Renal pelvis (tissue), 1 donor: ENCODE measurements at regions not wholly inside any gene's neighbourhood (a gene's known extent, or its start where the extent isn't known, plus 50 kb on each side); places are given as distances from the start of the nearest gene placed in this dataset.
"Not testable (repeated sequence)": the region's sequence is repeated elsewhere in the genome, so short reads cannot be mapped to it uniquely, and the experiment has no call there.

Experiments
- DNase-seq: peaks from one replicate; pipeline ENCODE4 v3.0.0-alpha.2; 2013

DNA sequence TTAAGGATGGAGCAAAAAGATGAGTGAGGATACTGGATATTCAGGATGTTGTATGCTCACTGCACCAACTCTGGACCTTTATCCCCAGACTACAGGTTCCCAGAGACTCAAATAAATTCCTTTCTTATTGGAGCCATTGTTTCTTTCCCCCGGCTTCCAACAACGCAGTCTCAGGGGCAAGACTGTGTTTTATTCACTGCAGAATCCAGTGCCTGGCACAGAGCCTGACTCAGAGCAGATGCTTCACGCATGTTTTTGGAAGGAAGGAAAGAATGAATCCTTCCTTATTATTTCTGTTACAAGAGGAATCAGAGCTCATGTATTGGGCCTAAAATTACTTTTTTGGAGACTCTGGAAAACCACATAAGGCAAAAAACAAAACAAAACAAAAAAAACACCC is 96.0 kb upstream of the VGLL4 start:
- DNase-seq, result no peak

DNA sequence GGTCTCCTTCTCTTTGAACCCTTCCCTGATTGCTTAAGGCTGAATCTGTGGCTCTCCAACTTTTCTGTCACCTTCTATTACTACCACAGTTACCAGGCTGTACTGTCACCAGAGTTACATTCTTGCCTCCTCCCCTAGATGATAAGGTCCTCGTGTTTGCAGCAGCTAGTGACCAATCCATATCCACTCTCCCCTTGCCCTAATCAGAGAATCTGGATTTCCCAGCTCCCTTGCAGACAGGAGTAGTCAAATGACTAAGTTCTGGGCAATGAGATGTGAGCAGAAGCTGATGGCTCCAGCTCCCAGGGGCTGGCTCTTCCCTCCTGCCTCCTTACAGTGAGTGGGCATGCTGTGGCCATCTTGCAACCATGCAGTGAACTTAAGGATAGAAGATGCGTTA is 95.4 kb upstream of the VGLL4 start:
- no peak for DNase-seq

DNA sequence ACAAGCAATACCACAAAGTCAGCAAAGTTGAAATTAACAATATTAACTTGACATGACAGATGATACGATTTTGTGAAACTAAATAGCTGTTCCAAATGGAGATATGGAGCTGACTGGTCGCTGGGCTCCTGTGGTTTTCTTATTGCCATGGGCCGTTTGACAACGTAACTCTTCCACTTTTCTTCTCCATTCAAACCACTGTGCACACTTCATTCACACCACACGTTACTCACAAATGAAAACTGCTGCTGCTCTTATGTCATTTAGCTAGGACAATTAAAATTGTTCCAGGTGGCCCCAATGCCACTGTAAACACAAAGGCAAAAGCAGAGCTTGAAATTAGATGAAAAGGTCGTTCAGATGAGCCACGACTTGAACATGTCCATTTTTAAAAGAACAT is 94.0 kb upstream of the VGLL4 start:
- DNase-seq, result no peak

DNA sequence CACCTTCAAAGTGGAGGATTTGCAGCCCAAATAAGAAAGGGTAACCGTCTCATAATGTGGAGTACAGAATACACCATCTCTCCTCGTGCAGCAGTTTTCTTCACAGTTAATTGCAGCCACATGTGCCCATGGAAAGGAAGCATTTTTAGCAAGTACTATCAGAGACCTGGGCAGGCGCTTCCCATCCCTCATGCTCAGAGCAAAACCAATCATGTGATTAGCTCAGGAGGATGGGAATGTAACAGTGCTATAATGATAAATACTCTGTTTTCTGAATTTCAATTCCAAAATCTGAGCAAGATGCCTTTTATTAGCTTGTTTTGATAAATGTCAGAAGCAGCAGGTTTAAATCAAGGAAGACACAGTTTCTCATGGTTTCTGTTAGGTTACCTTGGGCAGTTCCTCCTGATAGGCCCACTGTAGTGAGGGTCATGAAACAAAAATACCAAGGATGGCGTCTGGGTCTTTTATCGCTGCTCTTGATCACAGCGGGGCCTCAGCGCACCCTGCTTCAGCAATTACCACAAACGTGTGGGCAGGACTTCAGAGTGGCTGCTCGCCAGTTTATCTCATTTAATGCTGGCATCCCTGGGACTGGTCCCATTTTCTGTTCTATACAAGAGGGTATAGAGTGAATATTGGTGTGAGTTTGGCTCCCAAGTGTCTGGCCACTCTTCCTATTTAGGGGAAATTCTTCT is 92.6 kb upstream of the VGLL4 start:
- no peak for DNase-seq

DNA sequence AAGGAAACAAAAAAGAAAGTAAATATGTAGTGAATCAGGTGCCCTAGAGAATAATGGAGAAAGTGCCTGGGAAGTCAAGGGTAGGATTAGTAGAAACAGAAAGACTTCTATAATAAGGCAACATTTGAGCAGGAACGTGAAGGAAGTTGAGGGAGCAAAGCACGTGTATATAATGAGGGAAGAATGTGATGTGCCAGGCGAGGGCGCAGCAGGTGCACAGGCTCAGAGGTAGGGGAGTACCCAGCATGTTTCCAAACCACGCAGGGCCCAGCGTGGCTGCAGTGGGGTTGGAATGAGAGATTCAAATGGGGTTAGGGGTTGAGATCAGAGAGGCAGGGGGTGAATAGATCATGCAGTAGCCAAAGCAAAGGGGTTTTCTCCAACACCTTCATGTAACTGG is 91.9 kb upstream of the VGLL4 start:
- DNase-seq, result no peak

DNA sequence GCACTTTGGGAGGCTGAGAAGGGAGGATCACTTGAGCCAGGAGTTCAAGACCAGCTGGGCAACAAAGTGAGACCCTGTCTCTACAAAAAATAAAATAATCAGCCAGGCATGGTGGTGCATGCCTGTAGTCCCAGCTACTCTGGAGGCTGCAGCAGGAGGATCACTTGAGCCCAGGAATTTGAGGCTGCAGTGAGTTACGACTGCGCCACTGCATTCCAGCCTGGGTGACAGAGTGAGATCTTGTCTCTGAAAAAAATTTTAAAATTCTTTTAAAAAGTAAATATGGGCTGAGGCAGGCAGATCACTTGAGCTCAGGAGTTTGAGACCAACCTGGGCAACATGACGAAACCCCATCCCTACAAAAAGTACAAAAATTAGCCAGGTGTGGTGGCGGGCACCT is 91.4 kb upstream of the VGLL4 start:
- DNase-seq, result not testable (repeated sequence)

DNA sequence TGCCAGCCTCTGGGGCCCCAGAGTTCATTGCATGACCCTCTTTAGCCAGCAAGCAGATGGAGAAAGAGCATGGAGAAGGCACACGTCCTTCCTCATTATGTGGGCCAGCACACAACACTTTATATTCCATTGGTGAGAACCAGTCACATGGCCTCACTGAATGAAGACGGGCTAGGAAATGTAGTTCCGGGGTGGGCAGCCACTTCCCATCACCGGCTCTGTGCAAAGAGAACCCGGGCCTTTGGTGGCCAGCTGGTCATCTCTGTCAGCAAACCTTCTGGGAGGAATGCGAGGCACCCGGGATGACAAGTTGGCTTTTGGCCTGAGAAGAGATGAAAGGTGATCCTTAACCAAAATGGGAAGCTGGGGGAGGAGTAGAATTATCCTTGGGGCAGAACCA is 90.2 kb upstream of the VGLL4 start:
- no peak for DNase-seq

DNA sequence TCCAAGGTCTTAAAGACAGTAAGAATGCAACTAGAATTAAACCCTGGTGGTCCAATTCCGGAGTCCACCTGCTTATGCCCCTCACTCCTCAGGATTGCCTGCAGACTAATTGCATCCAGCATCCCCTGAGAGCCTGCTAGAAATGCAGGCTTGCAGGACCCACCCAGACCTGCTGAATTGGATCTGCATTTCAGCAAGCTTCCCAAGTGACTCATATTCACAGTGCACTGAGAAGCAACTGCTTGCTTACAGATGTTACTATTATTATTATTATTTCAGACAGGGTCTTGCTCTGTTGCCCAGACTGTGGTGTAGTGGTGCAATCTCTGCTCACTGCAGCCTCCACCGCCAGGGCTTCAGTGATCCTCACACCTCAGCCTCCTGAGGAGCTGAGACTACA is 83.5 kb upstream of the VGLL4 start:
- no peak for DNase-seq

DNA sequence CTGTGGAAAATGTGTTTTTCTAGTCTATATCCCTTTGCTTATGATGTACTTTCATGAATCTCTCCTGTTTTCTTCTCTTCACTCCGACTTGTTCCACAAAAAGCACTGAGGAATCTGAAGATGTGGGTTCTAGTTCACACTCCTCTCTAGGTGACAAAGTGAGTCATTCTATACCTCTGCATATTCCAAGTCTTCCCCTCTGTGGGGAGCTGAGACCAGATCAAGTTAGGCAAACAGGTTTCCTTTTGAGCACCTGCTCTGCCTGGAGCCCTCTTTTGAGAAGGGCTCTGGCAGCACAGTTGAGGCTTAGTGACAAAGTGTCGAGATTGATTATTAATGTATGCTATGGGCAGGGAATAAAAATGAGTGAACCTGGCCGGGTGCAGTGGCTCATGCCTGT is 82.4 kb upstream of the VGLL4 start:
- DNase-seq, result no peak

DNA sequence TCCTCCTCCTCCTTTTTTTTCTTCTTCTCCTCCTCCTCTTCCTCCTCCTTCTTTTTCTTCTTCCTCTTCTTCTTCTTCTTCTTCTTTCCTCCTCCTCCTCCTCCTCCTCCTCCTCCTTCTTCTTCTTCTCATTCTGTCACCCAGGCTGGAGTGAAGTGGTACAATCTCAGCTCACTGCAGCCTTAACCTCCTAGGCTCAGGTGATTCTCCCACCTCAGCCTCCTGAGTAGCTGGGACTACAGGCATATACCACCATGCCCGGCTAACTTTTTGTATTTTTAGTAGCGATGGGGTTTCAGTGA is 81.6 kb upstream of the VGLL4 start:
- DNase-seq, result not testable (repeated sequence)

DNA sequence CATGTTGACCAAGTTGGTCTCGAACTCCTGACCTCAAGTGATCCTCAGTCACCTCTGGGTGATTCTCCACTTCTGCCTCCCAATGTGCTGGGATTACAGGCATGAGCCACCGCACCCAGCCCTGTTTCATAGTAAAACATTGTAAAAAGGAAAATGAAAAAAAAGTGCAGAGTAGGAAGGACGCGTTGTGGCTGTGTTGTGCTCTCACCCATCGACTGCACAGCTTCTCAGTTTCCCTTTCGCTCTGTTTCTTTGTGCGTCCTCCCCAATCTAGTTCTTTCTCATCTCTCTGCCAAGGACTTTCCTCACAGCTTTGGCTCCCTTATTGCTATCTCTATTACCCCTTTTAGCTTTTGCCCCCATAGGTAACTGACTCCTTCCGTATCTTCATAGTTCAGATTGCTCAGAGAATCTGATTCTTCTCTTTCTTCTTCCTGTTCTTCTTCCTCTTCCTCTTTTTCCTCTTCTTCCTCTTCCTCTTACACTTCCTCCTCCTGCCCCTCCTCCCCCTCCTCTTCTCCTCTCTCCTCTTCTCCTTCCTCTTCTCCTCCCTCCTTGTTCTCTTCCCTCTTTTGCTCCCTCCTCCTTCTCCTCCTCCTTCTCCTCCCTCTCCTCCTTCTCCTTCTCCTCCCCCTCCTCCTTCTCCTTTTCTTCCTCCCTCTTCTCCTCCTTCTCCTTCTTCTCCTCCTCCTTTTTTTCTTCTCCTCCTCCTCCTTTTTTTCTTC is 81.1 kb upstream of the VGLL4 start:
- no peak for DNase-seq

DNA sequence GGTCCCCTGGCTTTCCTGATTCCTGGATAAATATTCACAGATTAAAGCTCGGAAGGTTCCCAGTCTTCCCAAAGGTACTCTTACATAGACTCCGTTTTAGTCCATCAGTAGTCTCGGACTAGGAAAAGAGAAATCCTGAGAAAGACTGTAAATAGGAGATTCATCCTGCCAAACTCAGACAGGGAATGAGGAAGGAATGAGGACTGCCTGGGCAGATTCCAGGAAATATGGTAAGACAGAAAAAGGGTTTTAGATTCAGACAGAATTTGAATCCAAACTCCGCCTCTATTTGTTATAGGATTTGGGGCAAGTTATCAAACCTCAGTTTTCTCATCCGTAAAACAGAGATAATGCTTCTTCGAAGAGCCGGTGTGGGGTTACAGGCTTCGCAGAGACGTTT is 77.8 kb upstream of the VGLL4 start:
- no peak for DNase-seq

DNA sequence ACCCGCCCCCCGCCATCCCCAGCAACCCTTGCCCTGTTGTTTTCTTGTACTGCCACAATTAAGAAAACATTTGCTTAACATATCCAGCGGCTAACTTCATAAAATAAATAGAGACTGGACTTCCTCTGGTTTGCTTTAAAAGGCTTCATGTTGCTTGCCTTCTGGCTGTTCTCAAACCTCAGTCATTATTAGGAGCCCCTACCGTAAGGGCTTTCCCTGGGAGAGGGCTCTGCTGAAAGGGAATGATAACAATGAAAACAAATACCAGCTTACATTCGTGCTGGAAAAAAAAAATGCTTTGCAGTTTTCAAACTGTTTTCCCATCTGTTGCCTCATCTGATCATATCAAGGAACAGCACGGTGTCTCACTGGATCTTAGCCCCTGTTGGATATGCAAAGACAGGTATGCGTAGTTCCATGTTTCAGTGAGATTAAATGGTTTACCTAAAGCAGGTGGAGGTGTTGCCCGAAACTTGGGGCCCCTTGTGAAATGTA is 77.2 kb upstream of the VGLL4 start:
- DNase-seq, result no peak

DNA sequence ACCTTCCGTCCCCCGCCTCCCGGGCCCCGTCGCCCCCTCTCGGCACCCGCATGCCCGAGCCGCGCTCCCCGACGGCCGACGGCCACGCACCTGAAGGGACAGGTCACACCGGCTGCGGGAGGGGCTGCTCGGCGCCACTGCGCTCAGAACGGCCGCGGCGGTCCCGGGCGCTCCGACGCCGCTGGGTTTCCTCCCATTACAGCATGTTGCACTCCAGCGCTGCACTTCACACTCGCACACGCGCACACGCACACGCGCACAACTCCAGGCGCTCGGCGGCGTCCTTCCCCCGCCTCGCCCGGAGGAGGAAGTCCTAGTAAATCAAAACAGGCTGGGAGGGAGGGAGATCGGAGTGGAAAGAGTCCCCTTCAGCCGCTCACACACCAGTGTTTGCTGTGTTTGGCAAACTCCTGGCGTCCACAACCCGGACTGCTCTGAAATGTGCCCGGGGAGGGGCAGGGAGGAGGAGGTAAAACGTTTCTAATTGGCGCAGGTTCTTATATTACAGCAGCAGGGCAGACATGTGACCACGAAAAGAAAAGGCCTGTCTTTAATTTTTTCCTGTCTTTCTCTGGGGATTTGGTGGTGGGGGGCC is 76.7 kb upstream of the VGLL4 start:
- peak; percentile 88 for DNase-seq

DNA sequence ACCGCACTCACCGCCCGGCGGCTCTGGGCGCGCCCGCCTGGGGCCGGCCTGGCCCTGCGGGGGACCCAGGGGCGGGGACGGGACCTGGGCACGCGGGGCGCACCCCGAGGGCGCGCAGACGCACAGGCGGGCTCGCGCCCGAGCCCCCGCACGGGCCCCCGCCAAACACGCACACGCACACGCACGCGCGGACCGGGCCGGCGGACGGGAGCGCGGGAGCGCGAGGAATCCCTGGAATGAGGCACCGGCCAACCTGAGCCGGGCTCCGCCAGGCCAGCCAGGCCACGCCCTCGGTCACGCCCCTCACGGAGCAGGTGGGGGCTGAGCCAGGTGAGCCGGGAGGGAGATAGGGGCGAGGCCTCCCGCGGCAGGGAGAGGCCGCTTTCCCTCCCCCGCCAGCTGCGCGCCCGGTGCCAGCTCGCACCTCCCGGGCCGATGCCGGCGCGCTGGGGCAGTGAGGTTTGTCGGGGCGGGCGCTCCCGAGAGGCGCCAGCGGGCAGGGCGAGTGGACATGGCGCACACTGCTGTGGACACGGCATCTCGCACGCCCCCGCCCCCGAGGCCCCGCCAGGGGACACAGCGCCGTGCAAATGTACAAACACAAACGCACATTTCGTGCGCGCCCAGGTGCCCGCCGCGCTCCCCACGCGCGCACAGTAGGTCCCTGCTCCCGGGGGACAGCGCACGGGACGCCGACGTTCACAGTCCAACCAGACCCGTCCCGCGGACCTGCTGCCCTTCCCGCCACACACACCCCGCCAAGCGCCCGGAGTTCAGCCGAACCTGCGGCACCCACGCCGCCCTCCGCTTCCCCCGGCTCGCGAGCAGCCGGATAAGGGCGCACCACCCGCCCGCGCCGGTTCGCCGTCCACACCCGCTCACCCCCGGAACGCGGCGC is 75.9 kb upstream of the VGLL4 start:
- peak; percentile 83 for DNase-seq

DNA sequence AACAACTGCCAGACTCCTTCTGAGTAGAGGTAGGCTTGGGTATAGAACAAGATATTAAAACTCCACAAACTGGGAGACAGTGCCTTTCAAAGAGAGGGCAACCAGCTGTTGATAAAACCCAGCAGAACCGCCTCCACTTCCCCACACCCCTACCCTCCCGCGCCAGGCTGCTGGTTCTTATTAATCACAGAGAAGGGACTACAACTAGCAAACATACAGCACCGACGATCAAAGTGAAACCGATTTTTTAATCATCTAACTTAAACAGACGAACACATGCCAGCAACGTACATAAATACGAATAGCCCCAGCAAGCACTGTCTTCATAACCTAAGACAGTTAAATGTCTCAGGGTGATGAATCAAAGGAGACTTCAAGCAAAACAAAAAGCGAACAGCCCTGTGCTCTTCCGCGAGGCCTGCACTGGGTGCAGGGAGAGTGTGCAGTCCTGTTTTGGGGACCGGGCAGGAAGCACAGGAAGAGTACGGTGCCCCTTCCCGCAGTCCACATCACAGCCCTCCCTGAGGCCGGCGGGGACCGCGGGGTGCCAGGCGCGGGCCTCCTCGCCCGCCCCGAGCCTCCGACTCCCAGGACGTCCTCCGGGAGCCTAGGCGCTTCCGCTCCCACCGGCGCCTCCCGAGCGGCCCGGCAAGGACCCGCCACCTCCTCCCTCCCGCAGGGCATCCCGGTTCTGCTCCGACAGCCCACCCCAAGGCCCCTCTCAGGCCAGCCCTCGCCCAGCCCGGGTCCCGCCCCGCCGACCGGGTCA is 75.1 kb upstream of the VGLL4 start:
- peak; percentile 64 for DNase-seq

DNA sequence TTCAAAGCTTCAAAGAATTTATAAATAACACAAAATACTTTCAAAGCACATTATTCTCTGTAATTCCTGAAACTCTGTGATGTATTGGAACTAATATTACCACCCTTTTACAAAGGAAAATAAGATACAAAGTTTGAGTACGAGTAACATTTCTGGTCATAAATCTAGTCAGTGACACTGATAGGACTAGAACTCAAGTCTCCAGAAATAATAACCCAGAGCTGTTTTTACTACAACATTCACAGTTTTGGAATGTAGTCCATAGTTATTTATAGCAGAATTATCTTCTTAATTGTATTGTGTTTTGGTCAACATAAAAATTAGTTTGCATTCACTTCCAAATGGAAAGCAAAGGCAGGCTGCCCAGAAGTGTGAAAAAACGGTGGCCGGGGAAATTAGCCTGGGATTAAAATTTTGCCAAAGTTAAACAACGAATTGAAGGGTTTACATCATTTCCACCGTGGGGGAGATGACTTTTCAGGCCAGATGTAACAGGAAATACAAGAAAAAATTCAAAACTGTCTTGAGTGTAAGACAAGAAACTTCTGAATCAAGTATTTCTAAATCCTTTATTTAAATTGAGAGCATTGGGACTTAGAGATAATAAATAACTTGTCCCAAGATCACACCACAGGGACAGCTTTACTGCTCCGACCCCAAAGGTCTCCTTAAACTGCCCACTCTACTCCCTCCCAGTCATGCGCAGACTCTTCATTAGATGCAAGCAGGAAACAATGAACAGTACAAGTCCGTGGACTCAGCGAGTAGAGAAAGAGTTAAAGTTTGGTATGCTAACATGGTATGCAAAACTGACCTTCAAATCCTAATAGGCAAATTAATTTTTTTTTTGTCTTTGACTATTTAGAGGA is 74.3 kb upstream of the VGLL4 start:
- peak; percentile 85 for DNase-seq

DNA sequence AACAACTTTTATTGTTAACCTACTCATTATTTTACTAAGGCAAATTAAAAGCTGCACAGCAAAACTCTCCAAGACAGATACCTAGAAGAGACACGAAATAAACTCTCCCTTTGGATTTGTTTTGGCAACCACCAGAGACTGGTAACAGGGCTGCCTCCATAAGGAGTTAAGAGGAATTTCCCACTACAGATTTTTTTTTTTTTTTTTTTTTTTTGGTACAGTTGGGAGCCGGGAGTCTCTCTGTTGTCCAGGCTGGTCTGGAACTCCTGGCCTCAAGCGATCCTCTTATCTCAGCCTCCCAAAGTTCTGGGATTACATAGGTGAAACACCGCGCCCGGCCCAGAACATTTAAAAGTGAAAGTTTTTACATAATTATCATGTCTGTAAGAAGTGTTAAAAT is 73.6 kb upstream of the VGLL4 start:
- no peak for DNase-seq

DNA sequence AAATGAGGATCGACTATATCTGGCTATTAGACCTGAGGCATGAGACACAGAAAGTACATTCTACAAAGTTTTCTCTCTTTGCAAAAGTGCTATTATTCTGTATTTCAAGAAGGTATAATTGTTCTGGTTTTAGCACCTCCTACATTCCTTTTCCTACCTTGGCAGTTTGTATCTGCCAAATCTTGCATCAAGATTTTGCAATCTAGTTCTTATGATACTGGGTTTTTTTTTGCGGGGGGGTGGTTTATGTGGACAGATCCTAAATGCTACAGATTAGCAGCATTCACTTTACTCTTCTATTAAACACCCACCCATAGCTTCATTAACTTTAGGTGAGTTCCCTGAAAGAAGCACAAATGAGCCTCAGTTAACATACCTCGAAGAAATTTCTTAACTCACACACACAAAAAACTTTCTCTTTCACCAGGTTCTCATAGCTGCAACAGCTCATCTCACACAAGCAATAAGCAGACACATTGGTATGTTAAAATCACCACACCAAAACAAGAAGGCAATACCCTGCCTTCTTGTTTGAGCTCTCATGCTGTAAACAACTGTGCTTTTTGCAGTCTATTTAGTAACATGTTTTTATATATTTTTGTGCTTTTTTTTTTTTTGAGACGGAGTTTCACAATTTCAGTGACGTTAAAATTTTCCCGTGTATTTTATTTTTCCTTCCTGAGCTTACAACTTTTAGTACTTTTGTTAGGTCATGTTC is 73.0 kb upstream of the VGLL4 start:
- DNase-seq, result no peak

DNA sequence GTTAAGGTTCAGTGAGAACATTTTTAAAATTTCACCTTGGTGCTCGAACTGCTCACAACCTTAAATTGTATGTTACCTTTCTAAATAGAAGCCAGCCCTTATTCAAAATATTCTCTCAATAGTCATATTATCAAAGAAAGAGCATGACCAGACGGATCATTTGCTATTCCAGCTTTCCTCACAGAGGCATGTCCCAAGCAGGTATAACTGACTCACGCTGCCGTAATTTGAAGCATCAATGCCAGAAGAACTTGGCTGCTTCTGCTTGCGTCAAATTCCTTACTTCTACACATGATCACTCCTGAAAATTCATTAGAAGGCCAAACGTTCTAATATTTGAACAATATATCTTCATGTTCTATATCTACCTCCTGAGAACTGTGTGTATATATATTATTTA is 69.5 kb upstream of the VGLL4 start:
- DNase-seq, result no peak
